Naive thymus-derived CD8-positive, alpha-beta T cell (primary cell): ENCODE measurements at regions not wholly inside any gene's neighbourhood (a gene's known extent, or its start where the extent isn't known, plus 50 kb on each side); places are given as distances from the start of the nearest gene placed in this dataset.
"Not testable (repeated sequence)": the region's sequence is repeated elsewhere in the genome, so short reads cannot be mapped to it uniquely, and the experiment has no call there.

Source experiments
- ATAC-seq, 2 donors: fragments of 150-1000 bp; cut with Tn5 transposase in 1 of 2; sonication (Bioruptor Pico), chemical (Tn5 transposase) in 1 of 2; 1 replicate in 1 of 2; 2 replicates in 1 of 2; pipeline ENCODE4 v1.10.0; 2021; ENCODE audit warnings: mild to moderate bottlenecking in 2 of 2, moderate library complexity in 2 of 2
- POLR2A ChIA-PET: fragments of 350-600 bp; sonication (Branson Sonifier 250); formaldehyde crosslinking; loops from one replicate; lab custom pipeline; 2021; ENCODE audit warnings: antibody characterized with exemption; lab: Charles Lee
- DNase-seq, 10 donors: peaks; one replicate each; pipeline versions ENCODE4 v3.0.0 to v3.0.0-alpha.2; 2020 to 2022
- H3K27ac Mint-ChIP-seq, 10 donors: one replicate each; pipeline ENCODE4 v1.8.0; 2020 to 2022; ENCODE audit warnings: mild to moderate bottlenecking in 10 of 10, mixed read lengths in 10 of 10, moderate library complexity in 4 of 10, inconsistent platforms in 1 of 10
- H3K27me3 Mint-ChIP-seq, 5 donors: one replicate each; pipeline ENCODE4 v1.8.0; 2021 to 2022; ENCODE audit warnings: mixed read lengths in 5 of 5
- H3K36me3 Mint-ChIP-seq, 3 donors: one replicate each; pipeline ENCODE4 v1.8.0; 2020 to 2022; ENCODE audit warnings: mixed read lengths in 3 of 3, mild to moderate bottlenecking in 2 of 3, inconsistent platforms in 1 of 3
- H3K4me1 Mint-ChIP-seq, 4 donors: one replicate each; pipeline ENCODE4 v1.8.0; 2021 to 2022; ENCODE audit warnings: mixed read lengths in 4 of 4
- H3K4me3 Mint-ChIP-seq, 10 donors: one replicate each; pipeline ENCODE4 v1.8.0; 2020 to 2022; ENCODE audit warnings: mild to moderate bottlenecking in 10 of 10, mixed read lengths in 10 of 10, moderate library complexity in 6 of 10, inconsistent platforms in 1 of 10
- H3K9me3 Mint-ChIP-seq, 9 donors: one replicate each; pipeline ENCODE4 v1.8.0; 2020 to 2022; ENCODE audit warnings: mixed read lengths in 9 of 9, mild to moderate bottlenecking in 3 of 9, inconsistent platforms in 1 of 9, moderate library complexity in 1 of 9

DNA sequence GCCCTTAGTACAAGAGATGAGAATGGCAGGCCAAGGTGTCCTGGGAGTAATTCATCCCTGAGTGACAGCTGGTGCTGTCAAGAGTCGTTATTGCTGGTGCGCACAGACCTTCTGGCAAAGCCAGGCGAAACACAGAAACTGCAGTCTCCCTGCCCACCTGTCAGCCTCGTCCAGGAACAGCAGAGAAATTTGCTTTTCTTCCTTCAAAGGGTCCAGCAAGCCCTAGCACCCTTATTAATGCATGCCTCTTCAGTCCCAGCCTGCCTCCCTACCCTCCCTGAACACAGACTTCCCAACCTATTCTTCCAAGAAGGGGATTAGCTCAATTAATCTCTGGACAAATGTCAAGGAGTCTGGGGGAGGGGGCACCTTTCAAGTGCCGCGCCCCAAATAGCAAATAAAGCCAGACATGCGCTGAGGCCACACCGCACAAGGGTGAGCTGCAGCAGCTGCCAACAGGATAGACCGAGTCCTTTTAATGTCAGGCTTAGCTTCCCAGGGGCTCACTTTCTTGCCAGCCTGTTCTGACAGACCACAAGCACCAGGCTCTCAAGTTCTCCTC is 250.7 kb upstream of the RASGEF1B start:
- H3K4me3 Mint-ChIP-seq, result no peak overlapping the region
- peaks cover 0 to 2% (median 0%) of the 10 kb centered on the region in 3 donors for H3K36me3 Mint-ChIP-seq
- DNase-seq (no peak), ATAC-seq (no peak)
- POLR2A ChIA-PET, result no interaction called here
- peaks cover 13 to 20% (median 17%) of the 10 kb centered on the region in 4 donors for H3K4me1 Mint-ChIP-seq
- peak overlapping the region in 1 of 10 donors; percentile 22 for H3K27ac Mint-ChIP-seq
- H3K27me3 Mint-ChIP-seq, result peaks cover 0 to 2% (median 0%) of the 10 kb centered on the region in 5 donors
- H3K9me3 Mint-ChIP-seq, result no peaks in the 10 kb centered on the region

DNA sequence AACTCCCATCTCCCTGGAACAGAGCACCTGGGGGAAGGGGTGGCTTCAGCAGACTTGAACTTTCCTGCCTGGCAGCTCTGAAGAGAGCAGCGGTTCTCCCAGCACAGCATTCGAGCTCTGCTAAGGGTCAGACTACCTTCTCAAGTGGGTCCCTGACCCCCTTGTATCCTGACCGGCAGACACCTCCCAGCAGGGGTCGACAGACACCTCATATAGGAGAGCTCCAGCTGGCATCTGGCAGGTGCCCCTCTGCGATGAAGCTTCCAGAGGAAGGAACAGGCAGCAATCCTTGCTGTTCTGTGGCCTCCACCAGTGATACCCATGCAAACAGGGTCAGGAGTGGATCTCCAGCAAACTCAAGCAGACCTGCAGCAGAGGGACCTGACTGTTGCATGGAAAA is 244.1 kb upstream of the RASGEF1B start:
- Mint-ChIP-seq H3K9me3 (no peaks in the 10 kb centered on the region), H3K36me3 (no peaks in the 10 kb centered on the region), H3K4me3 (no peak overlapping the region), H3K27me3 (peaks cover 0 to 7% (median 4%) of the 10 kb centered on the region in 5 donors), H3K27ac (no peak overlapping the region), H3K4me1 (peaks cover 0 to 12% (median 2%) of the 10 kb centered on the region in 4 donors)
- POLR2A ChIA-PET, result no interaction called here
- no peak for DNase-seq
- ATAC-seq, result no peak

DNA sequence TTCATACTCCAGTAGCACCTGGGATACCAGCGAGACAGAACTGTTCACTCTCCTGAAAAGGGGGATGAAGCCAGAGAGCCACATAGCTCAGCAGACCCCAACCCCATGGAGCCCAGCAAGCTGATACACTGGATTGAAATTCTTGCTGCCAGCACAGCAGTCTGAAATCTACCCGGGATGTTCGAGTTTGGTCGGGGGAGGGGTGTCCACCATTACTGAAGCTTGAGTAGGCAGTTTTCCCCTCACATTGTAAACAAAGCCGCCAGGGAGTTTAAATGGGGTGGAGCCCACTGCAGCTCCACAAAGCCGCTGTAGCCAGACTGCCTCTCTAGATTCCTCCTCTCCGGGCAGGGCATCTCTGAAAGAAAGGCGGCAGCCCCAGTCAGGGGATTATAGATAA is 243.7 kb upstream of the RASGEF1B start:
- ATAC-seq, DNase-seq, H3K27me3 Mint-ChIP-seq, H3K27ac Mint-ChIP-seq, H3K36me3 Mint-ChIP-seq, H3K4me3 Mint-ChIP-seq, POLR2A ChIA-PET, H3K9me3 Mint-ChIP-seq: not testable (repeated sequence)
- peaks cover 0 to 12% (median 2%) of the 10 kb centered on the region in 4 donors for H3K4me1 Mint-ChIP-seq

DNA sequence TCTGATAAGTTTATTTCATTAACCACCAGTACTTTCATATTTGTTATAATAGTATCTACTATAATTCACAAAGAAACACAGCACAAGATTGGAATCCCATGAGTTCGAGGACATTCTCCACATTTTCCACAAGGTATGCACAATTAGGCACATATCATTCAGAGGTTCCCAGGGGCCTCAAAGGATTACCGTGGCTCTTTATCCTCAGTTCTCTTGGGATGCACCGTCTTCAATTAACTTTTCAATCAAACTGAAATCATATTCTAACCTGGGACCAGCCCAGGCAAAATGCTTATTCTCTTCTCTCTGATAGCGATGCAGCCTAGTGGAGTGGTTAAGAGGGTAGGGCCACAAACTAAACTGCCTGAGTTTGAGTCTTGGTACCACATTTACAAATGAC is 242.6 kb upstream of the RASGEF1B start:
- H3K4me3 Mint-ChIP-seq, result no peak overlapping the region
- H3K27ac Mint-ChIP-seq, result no peak overlapping the region
- DNase-seq, result no peak
- H3K27me3 Mint-ChIP-seq, result peaks cover 0 to 7% (median 4%) of the 10 kb centered on the region in 5 donors
- no peaks in the 10 kb centered on the region for H3K9me3 Mint-ChIP-seq
- H3K4me1 Mint-ChIP-seq, result peaks cover 0 to 12% (median 2%) of the 10 kb centered on the region in 4 donors
- no peaks in the 10 kb centered on the region for H3K36me3 Mint-ChIP-seq
- no peak for ATAC-seq
- POLR2A ChIA-PET, result no interaction called here

DNA sequence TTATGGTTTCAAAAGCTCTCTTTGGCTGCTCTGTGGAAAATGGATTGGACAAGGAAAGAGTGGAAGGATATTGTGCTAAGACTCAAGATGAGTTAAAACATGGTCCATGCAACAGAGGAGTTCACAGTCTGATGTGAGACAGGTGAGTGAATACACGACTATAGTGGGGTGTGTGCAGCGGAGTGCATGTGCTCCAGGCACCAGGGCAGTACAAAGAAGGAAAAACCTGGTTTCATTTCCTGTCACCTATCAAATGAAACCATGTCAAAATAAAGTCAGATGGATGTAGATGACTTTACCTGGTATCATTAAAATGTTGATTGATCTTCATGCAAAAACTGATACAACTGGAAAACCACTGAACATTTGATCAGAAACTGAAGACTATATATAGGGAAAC is 241.0 kb upstream of the RASGEF1B start:
- POLR2A ChIA-PET, result interaction anchor here (0.7 kb wide), 1 partner anchor 155 kb away, joined by 3 read pairs; no protein-coding TSS in a partner anchor
- Mint-ChIP-seq H3K27me3 (peaks cover 0 to 7% (median 4%) of the 10 kb centered on the region in 5 donors), H3K27ac (peak overlapping the region in 1 of 10 donors; percentile 28), H3K4me1 (peaks cover 0 to 12% (median 1%) of the 10 kb centered on the region in 4 donors), H3K4me3 (no peak overlapping the region), H3K36me3 (no peaks in the 10 kb centered on the region), H3K9me3 (peaks cover 0 to 2% (median 0%) of the 10 kb centered on the region in 9 donors)
- no peak for ATAC-seq
- DNase-seq, result no peak

DNA sequence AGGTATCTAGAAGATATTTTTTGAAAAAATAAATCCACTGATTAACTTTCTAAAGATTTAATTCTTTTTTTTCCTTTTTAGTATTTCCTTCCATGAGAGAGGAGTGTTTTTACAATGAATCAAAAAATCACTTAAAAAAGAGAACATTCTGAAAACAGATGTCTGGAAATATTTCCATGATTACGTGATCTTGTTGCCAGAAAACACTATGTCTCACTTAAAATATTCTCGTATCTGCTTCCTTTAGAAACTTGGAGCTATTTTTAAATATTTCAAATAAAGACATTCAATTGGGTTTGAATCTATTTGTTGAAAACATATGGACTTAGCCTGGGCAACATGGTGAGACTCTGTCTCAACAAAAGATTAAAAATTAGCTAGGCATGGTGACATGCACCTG is 232.8 kb upstream of the RASGEF1B start:
- no peaks in the 10 kb centered on the region for H3K27me3 Mint-ChIP-seq
- no peaks in the 10 kb centered on the region for H3K4me1 Mint-ChIP-seq
- DNase-seq (no peak), ATAC-seq (no peak)
- peaks cover 0 to 2% (median 0%) of the 10 kb centered on the region in 9 donors for H3K9me3 Mint-ChIP-seq
- H3K27ac Mint-ChIP-seq, result no peak overlapping the region
- POLR2A ChIA-PET, result no interaction called here
- no peaks in the 10 kb centered on the region for H3K36me3 Mint-ChIP-seq
- no peak overlapping the region for H3K4me3 Mint-ChIP-seq

DNA sequence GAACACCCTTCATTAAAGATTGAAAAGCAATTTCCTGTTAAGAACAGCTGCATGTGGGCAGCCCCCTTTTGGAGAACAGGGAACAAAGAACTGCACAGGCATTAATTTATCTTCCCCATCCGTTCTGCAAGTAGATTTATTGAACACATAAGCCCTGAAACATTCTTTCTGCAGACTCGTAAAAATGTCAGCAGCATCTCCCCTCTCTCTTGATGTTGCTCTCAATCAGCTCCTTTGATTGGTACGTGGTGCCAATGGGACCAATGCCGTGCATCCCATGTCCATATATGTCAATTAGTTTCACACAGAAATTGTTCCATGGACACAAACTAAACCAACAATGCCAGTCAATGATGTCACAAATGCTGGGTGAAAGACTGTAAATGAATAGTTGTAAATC is 228.5 kb upstream of the RASGEF1B start:
- no peak overlapping the region for H3K4me3 Mint-ChIP-seq
- ATAC-seq (no peak), DNase-seq (no peak)
- no peak overlapping the region for H3K27ac Mint-ChIP-seq
- no peaks in the 10 kb centered on the region for H3K36me3 Mint-ChIP-seq
- no peaks in the 10 kb centered on the region for H3K27me3 Mint-ChIP-seq
- POLR2A ChIA-PET, result no interaction called here
- H3K4me1 Mint-ChIP-seq, result no peaks in the 10 kb centered on the region
- no peaks in the 10 kb centered on the region for H3K9me3 Mint-ChIP-seq

DNA sequence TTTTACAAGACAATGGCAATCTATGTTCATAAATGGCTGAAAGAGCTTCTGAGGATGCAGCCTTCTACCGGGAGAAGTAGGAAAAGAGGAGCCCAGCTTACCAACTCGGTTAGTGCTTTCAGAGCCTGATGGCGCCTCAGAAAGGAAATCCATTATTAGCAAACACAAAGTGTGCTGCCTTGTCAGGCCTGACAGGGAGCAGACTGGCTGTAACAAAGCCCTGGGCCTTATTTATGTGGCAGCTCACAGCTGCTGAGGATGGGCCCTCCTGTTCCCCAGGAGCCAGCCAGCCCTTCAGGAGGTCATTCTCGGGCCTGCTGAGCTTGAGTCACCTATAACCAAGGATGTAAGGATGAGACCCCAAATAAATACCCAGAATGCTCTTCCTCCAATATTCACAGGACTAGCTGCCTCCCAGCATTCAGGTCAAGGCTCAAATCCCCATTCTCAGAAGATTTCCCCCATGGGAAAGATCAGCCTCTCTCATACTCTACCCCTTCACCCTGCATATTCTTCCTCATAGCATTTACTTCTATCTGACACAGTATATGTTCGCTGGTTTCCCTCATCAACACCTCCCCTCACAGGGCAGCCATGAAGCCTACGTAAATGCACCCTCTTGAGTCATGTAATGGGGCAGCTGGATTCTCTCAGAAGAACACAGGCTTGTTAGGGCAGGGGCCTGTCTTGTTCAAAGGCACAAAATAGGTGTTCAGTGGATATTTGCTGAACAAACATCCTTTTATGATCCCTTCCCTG is 227.0 kb upstream of the RASGEF1B start:
- POLR2A ChIA-PET, result no interaction called here
- Mint-ChIP-seq H3K4me1 (no peaks in the 10 kb centered on the region), H3K4me3 (no peak overlapping the region), H3K27ac (no peak overlapping the region), H3K27me3 (peaks cover 0 to under 1% (median 0%) of the 10 kb centered on the region in 5 donors), H3K9me3 (no peaks in the 10 kb centered on the region), H3K36me3 (no peaks in the 10 kb centered on the region)
- DNase-seq, result no peak
- ATAC-seq, result no peak

DNA sequence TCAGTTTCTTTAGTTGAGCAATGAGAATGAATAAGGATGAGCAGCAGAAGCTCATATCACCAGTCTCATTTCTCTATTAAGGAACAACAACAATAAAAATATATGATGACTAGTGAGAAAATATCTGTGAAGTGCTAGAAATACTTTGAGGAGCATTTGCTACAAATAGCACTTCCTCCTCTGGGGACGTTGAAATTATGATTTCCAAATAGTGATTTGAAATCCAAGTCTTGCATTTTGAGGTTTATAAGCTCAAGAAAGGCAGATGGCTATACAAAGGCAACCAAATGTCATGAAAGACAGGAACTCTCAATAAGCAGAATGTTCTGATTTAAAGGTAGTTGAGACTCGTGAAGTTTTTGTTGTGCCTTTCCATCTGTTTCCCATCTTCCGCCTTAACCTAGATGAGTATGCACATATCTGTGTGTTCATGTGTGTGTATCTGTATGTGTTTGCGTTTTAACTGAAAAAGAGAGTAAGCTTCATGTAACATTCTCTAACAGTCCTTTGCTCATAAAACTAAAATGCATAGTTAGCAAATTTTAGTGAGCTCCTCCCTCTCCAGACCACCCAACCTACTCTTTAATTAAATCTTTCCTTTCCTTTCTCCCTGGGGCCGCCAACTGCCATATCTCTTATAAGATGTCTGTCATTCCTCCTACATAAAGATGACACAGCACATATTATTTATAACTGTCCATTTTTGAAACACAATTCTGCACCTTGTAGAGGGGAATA is 222.6 kb upstream of the RASGEF1B start:
- Mint-ChIP-seq H3K36me3 (no peaks in the 10 kb centered on the region), H3K4me1 (no peaks in the 10 kb centered on the region), H3K4me3 (no peak overlapping the region), H3K27ac (no peak overlapping the region), H3K9me3 (no peaks in the 10 kb centered on the region), H3K27me3 (peaks cover 0 to 9% (median 1%) of the 10 kb centered on the region in 5 donors)
- POLR2A ChIA-PET, result no interaction called here
- no peak for DNase-seq
- no peak for ATAC-seq

DNA sequence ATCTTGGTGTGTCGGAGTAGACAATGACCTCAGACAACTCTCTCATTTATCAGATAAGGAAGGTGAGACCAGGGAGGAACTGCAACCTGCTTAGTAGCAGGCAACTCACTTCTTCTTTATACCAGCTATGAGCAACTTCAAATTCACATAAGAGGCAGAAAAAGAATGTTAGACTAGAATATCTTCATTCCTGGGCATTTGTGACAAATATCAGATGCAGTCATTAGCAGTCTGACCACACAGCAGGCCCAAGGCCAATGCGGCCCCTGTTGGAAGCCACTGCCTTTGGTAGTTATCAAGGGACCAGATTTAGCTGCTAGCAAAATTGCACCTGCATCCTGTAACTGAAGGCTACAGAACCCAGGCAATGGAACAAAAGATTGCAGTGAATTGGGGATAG is 219.2 kb upstream of the RASGEF1B start:
- ATAC-seq (no peak), DNase-seq (no peak)
- Mint-ChIP-seq H3K4me1 (no peaks in the 10 kb centered on the region), H3K27me3 (peaks cover 0 to 9% (median 1%) of the 10 kb centered on the region in 5 donors), H3K36me3 (no peaks in the 10 kb centered on the region), H3K9me3 (no peaks in the 10 kb centered on the region), H3K27ac (no peak overlapping the region), H3K4me3 (no peak overlapping the region)
- POLR2A ChIA-PET, result no interaction called here

DNA sequence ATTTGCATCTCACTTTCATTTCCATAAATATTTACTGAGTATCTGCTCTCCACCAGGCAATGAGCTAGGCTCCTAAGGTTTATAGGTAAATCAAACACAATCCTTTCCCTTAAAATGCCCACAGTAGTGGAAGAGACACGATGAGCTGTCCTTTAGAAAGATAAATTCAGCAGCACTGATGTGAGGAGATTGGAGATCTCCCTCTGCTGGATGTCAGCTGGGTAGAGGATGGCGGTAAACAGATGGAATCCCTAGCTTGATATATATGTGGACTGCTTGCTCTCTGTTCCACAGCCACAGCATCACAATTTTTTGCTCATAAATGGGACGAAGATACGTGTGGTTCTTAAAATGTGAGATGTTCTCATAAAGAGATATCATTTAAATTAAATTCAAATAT is 216.4 kb upstream of the RASGEF1B start:
- peak in 3 of 10 donors; percentile 2 to 30 (median 13) for DNase-seq
- peaks cover 0 to 2% (median 0%) of the 10 kb centered on the region in 5 donors for H3K27me3 Mint-ChIP-seq
- no peak overlapping the region for H3K27ac Mint-ChIP-seq
- H3K36me3 Mint-ChIP-seq, result no peaks in the 10 kb centered on the region
- peaks cover 0 to 2% (median 0%) of the 10 kb centered on the region in 4 donors for H3K4me1 Mint-ChIP-seq
- no peaks in the 10 kb centered on the region for H3K9me3 Mint-ChIP-seq
- ATAC-seq, result peak; percentile 51 to 60
- POLR2A ChIA-PET, result interaction anchor here (1.5 kb wide), 1 partner anchor 217 kb away, joined by 4 read pairs; no protein-coding TSS in a partner anchor
- no peak overlapping the region for H3K4me3 Mint-ChIP-seq

DNA sequence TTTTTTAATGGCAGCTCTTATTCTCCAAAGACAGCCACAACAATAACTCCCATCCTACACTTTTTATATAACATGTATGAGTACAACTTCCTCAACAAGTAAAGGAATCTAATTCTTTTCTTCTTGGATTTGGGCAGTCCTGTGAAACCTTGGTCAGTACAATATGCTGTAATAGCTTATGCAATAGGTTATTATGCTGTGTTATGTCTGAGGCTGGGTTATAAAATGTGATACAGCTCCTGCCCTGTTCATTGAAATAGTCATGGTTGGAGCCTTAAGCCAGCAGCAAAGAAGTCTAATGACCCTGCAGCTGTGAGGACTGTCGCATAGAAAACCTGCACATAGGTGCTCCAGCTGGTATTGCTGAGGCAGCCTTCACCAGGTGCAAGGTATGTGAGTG is 215.8 kb upstream of the RASGEF1B start:
- POLR2A ChIA-PET, result interaction anchor here (1.5 kb wide), 1 partner anchor 217 kb away, joined by 4 read pairs; no protein-coding TSS in a partner anchor
- Mint-ChIP-seq H3K27ac (no peak overlapping the region), H3K36me3 (no peaks in the 10 kb centered on the region), H3K4me1 (peaks cover 0 to 2% (median 0%) of the 10 kb centered on the region in 4 donors), H3K4me3 (no peak overlapping the region), H3K27me3 (no peaks in the 10 kb centered on the region), H3K9me3 (no peaks in the 10 kb centered on the region)
- no peak for ATAC-seq
- no peak for DNase-seq

DNA sequence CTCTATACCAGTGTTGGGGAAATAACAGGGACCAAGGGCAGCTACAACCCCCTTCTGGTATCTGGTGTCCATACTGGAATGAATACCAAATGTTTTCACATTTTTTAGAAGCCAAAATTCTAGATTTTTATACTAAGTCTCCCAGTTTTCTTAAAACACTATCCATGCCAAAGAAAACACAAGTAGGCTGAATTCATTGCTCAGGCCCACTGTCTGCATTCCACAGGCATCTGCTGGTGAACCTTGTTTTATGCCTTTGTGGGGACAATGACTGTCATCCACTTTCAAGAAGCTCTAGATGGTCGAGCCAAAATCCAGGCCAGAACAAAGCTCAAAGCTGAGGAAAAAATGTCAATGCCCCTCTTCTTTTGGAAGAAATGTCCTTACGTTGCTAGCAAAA is 213.4 kb upstream of the RASGEF1B start:
- no peaks in the 10 kb centered on the region for H3K9me3 Mint-ChIP-seq

More for the DNA sequence above, 213.4 kb upstream of the RASGEF1B start:
- H3K4me1 Mint-ChIP-seq, result peaks cover 0 to 2% (median 0%) of the 10 kb centered on the region in 4 donors
- H3K27me3 Mint-ChIP-seq, result peaks cover 0 to 3% (median 0%) of the 10 kb centered on the region in 5 donors
- no peak overlapping the region for H3K4me3 Mint-ChIP-seq
- H3K27ac Mint-ChIP-seq, result no peak overlapping the region
- POLR2A ChIA-PET, result no interaction called here
- ATAC-seq (no peak), DNase-seq (no peak)
- H3K36me3 Mint-ChIP-seq, result no peaks in the 10 kb centered on the region
